OCI-LY1 (cell line): ENCODE measurements at regions not wholly inside any gene's neighbourhood (a gene's known extent, or its start where the extent isn't known, plus 50 kb on each side); places are given as distances from the start of the nearest gene placed in this dataset.

Source experiments
- H2AFZ ChIP-seq: fragments of 200-600 bp; sonication (generic), shearing (Covaris generic); 2 replicates; pipeline ENCODE4 v1.6.0; 2014; ENCODE audit warnings: antibody characterized with exemption, mild to moderate bottlenecking, low read length
- H3F3A ChIP-seq: fragments of 200-600 bp; sonication (generic), shearing (Covaris generic); 2 replicates; pipeline ENCODE4 v1.6.0; 2014; ENCODE audit warnings: mild to moderate bottlenecking, antibody characterized with exemption, low read length, moderate library complexity; ENCODE audit not compliant: insufficient read depth
- H3K27ac ChIP-seq: fragments of 200-600 bp; sonication (generic); 2 replicates; pipeline ENCODE4 v1.5.1; 2014; ENCODE audit warnings: low read length, mixed run types, mild to moderate bottlenecking, low read depth; ENCODE audit not compliant: poor library complexity, severe bottlenecking
- H3K27me3 ChIP-seq: fragments of 200-600 bp; sonication (generic); 2 replicates; pipeline ENCODE4 v1.6.0; 2014; ENCODE audit warnings: antibody characterized with exemption, mild to moderate bottlenecking, low read length, moderate library complexity; ENCODE audit not compliant: insufficient read depth
- H3K36me3 ChIP-seq: fragments of 200-600 bp; sonication (generic); 2 replicates; pipeline ENCODE4 v1.6.1; 2014; ENCODE audit warnings: mild to moderate bottlenecking, antibody characterized with exemption, low read length, moderate library complexity, mixed read lengths; ENCODE audit not compliant: insufficient read depth
- H3K4me1 ChIP-seq: fragments of 200-600 bp; sonication (generic); 2 replicates; pipeline ENCODE4 v1.5.1; 2014; ENCODE audit warnings: mild to moderate bottlenecking, low read length, moderate library complexity; ENCODE audit not compliant: insufficient read depth, severe bottlenecking
- H3K4me2 ChIP-seq: fragments of 200-600 bp; sonication (generic), shearing (Covaris generic); 2 replicates; pipeline ENCODE4 v1.6.1; 2014; ENCODE audit warnings: low read length
- H3K4me3 ChIP-seq: fragments of 200-600 bp; sonication (generic); 2 replicates; pipeline ENCODE4 v1.5.1; 2014; ENCODE audit warnings: low read length, low read depth, mild to moderate bottlenecking, mixed read lengths; ENCODE audit not compliant: poor library complexity, severe bottlenecking
- H3K79me2 ChIP-seq: fragments of 200-600 bp; shearing (Covaris generic); 2 replicates; pipeline ENCODE4 v1.6.1; 2016; ENCODE audit warnings: mixed run types, low read length, mixed read lengths; ENCODE audit not compliant: insufficient read depth
- H3K9ac ChIP-seq: fragments of 200-600 bp; sonication (generic), shearing (Covaris generic); 2 replicates; pipeline ENCODE4 v1.6.1; 2014; ENCODE audit warnings: mild to moderate bottlenecking, low read length, mixed read lengths
- H3K9me2 ChIP-seq: fragments of 200-600 bp; sonication (generic), shearing (Covaris generic); 2 replicates; pipeline ENCODE4 v1.6.1; 2014; ENCODE audit warnings: low read depth, mild to moderate bottlenecking, low read length, mixed read lengths
- H3K9me3 ChIP-seq: fragments of 200-600 bp; shearing (Covaris generic); 2 replicates; pipeline ENCODE4 v1.6.1; 2014; ENCODE audit warnings: low read length, mixed read lengths
- H4K20me1 ChIP-seq: fragments of 200-600 bp; sonication (generic), shearing (Covaris generic); 2 replicates; pipeline ENCODE4 v1.6.0; 2016; ENCODE audit warnings: mild to moderate bottlenecking, low read length; ENCODE audit not compliant: insufficient read depth
- EZH2 ChIP-seq: fragments of 200-600 bp; sonication (generic), shearing (Covaris generic); IDR thresholded peaks from 2 replicates; pipeline ENCODE4 v1.8.0; 2017; ENCODE audit warnings: borderline replicate concordance, mixed run types, mild to moderate bottlenecking, antibody characterized with exemption, low read length, moderate library complexity, mixed read lengths
- TF ChIP-seq, protein P1 (sequence below): fragments of 200-600 bp; sonication (generic), shearing (Covaris generic); IDR thresholded peaks from 2 replicates; pipeline ENCODE4 v1.5.1; 2017; ENCODE audit warnings: mild to moderate bottlenecking, antibody characterized with exemption, low read length, moderate library complexity, mixed read lengths

DNA sequence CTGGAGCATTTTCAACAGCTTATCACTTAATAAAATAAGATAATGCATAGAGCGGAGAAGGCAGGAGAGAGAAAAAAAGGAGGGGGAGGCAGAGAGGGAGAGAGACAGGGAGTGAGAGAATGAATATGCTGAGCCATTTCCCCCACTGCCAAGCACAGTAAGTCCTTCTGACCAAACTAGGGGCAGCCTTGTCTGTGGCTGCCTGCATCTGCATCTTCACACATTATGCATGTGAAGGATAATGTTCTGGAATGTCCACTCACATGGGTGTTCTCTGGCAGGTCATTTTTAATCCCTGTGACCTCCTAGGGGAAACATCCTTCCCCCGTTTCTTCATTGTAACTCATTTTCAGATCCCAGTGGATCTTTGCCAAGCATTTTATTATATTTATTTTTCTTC is 269.3 kb downstream of the FOXA2 start:
- Histone ChIP-seq H3K4me2 (no peak overlapping the region), H3K27me3 (no peaks in the 10 kb centered on the region), H3F3A (no peaks in the 10 kb centered on the region), H3K4me3 (no peak overlapping the region), H3K4me1 (no peaks in the 10 kb centered on the region), H4K20me1 (no peaks in the 10 kb centered on the region), H3K36me3 (no peaks in the 10 kb centered on the region), H3K9me3 (no peaks in the 10 kb centered on the region), H3K27ac (no peak overlapping the region), H3K9ac (no peak overlapping the region), H2AFZ (no peak overlapping the region), H3K79me2 (no peaks in the 10 kb centered on the region), H3K9me2 (no peaks in the 10 kb centered on the region)
- no peak for TF ChIP-seq EZH2
- TF ChIP-seq, protein P1, sequence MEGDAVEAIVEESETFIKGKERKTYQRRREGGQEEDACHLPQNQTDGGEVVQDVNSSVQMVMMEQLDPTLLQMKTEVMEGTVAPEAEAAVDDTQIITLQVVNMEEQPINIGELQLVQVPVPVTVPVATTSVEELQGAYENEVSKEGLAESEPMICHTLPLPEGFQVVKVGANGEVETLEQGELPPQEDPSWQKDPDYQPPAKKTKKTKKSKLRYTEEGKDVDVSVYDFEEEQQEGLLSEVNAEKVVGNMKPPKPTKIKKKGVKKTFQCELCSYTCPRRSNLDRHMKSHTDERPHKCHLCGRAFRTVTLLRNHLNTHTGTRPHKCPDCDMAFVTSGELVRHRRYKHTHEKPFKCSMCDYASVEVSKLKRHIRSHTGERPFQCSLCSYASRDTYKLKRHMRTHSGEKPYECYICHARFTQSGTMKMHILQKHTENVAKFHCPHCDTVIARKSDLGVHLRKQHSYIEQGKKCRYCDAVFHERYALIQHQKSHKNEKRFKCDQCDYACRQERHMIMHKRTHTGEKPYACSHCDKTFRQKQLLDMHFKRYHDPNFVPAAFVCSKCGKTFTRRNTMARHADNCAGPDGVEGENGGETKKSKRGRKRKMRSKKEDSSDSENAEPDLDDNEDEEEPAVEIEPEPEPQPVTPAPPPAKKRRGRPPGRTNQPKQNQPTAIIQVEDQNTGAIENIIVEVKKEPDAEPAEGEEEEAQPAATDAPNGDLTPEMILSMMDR = no peak

DNA sequence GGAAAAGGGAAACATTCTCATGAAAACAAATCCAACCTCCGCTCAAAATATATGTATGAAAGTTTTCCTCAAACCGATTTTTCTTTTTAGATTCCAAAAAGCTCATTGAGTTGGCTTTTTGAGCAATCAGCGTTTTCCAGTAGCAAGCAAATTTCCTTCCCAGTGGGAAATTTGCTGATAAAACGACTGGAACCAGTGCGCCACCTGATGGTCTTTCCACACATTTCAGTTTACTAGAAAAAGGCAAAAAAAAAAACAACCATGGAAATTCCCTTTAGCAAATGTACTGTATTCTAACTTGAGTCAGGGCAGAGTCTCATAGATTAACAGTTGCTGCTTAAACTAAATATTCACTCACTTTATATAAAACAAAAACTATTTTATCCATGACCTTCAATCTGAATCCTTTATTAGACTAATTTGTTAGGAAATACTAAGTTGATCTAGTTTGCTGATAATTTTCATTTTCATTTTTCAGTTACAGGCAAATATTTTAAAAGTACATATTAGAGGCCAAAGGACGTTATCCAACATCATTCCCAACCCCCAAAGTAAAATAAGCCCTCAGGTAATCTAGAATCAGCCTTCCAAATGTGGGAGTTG is 271.5 kb downstream of the FOXA2 start:
- Histone ChIP-seq H3K4me2 (no peak overlapping the region), H3K9me3 (no peaks in the 10 kb centered on the region), H3K4me3 (no peak overlapping the region), H4K20me1 (no peaks in the 10 kb centered on the region), H3K4me1 (no peaks in the 10 kb centered on the region), H3K27ac (no peak overlapping the region), H3K9me2 (no peaks in the 10 kb centered on the region), H3K36me3 (no peaks in the 10 kb centered on the region), H2AFZ (no peak overlapping the region), H3F3A (no peaks in the 10 kb centered on the region), H3K27me3 (no peaks in the 10 kb centered on the region), H3K79me2 (no peaks in the 10 kb centered on the region), H3K9ac (no peak overlapping the region)
- TF ChIP-seq EZH2 = no peak
- TF ChIP-seq, protein P1 = peak; percentile 62

GRCh38 chr20:22308934-22309333 is 275.4 kb downstream of the FOXA2 start:
- Histone ChIP-seq H3K9me2 (no peaks in the 10 kb centered on the region), H4K20me1 (no peaks in the 10 kb centered on the region), H3K27me3 (no peaks in the 10 kb centered on the region), H3K27ac (no peak overlapping the region), H3K9me3 (no peaks in the 10 kb centered on the region), H3K4me3 (no peak overlapping the region), H3K9ac (no peak overlapping the region), H2AFZ (no peak overlapping the region), H3K4me2 (no peak overlapping the region), H3F3A (no peaks in the 10 kb centered on the region), H3K36me3 (no peaks in the 10 kb centered on the region), H3K79me2 (no peaks in the 10 kb centered on the region), H3K4me1 (no peaks in the 10 kb centered on the region)
- TF ChIP-seq EZH2 = no peak
- TF ChIP-seq, protein P1 = no peak
